ENCODE measurements at regions not wholly inside any gene's neighbourhood (a gene's known extent, or its start where the extent isn't known, plus 50 kb on each side); places are given as distances from the start of the nearest gene placed in this dataset.

DNA sequence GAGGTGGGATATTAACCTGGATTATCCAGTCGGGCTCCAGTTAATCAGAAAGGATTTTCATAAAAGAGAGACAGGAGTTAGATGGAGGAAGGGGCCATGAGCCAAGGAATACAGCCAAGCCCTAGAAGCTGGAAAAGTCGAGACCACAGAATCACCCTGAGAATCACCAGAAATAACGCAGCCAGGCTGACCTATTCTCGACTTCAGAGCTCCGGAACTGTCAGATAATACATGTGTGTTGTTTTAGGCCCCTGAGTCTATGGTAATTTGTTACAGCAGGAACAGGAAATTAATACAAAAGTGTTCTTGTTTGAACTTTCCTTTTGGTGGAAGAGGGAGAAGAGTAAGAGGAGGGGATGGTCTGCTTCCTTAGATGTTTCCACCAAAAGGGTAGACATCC is 208.1 kb downstream of the JCAD start:
- H3K9me3 ChIP-seq (ENCODE audit: control insufficient read depth, insufficient read depth, low read length), result no peaks in the 10 kb centered on the region
- no peak overlapping the region for H3K9ac ChIP-seq (ENCODE audit: low read depth, low read length)
- no peaks in the 10 kb centered on the region for H3K36me3 ChIP-seq (ENCODE audit: control insufficient read depth, insufficient read depth, low read length)
- no peak overlapping the region for H3K4me3 ChIP-seq (ENCODE audit: low read depth, low read length)
- no peaks in the 10 kb centered on the region for H3K27me3 ChIP-seq (ENCODE audit: control insufficient read depth, insufficient read depth, low read length)
- H3K4me1 ChIP-seq (ENCODE audit: control insufficient read depth, insufficient read depth, low read length), result no peaks in the 10 kb centered on the region
- H3K27ac ChIP-seq (ENCODE audit: low read depth, low read length), result no peak overlapping the region

GRCh38 chr10:29850371-29850770 is 209.0 kb downstream of the JCAD start:
- Histone ChIP-seq H3K9ac (ENCODE audit: low read depth, low read length) (no peak overlapping the region), H3K27me3 (ENCODE audit: control insufficient read depth, insufficient read depth, low read length) (no peaks in the 10 kb centered on the region), H3K36me3 (ENCODE audit: control insufficient read depth, insufficient read depth, low read length) (no peaks in the 10 kb centered on the region), H3K4me3 (ENCODE audit: low read depth, low read length) (no peak overlapping the region), H3K27ac (ENCODE audit: low read depth, low read length) (no peak overlapping the region), H3K4me1 (ENCODE audit: control insufficient read depth, insufficient read depth, low read length) (no peaks in the 10 kb centered on the region), H3K9me3 (ENCODE audit: control insufficient read depth, insufficient read depth, low read length) (no peaks in the 10 kb centered on the region)

DNA sequence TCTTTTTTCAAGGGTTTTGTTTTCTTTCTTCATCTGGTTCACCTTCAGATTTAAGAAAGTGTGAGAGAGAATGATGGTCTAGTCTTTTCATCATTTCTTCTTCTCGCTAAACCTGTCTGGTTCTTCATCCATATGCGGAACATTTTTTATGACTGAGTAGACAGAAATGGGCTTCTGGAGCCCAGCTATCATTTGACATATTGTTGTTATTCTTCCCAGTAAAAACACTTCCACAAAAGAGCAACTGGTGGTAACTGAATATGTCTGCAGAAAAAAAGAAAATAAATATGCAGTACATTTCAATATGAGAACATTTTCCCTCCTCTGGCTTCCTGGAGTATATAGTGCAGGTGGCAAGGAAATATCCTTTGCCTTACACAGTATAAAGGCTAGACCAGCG is 209.5 kb downstream of the JCAD start:
- Histone ChIP-seq H3K4me3 (ENCODE audit: low read depth, low read length) (no peak overlapping the region), H3K27ac (ENCODE audit: low read depth, low read length) (no peak overlapping the region)

GRCh38 chr10:29849126-29849833 is 210.1 kb downstream of the JCAD start:
- no peaks in the 10 kb centered on the region for H3K36me3 ChIP-seq (ENCODE audit: control insufficient read depth, insufficient read depth, low read length)
- H3K4me3 ChIP-seq (ENCODE audit: low read depth, low read length), result no peak overlapping the region
- no peaks in the 10 kb centered on the region for H3K9me3 ChIP-seq (ENCODE audit: control insufficient read depth, insufficient read depth, low read length)
- no peak overlapping the region for H3K27ac ChIP-seq (ENCODE audit: low read depth, low read length)
- H3K27me3 ChIP-seq (ENCODE audit: control insufficient read depth, insufficient read depth, low read length), result no peaks in the 10 kb centered on the region
- H3K4me1 ChIP-seq (ENCODE audit: control insufficient read depth, insufficient read depth, low read length), result no peaks in the 10 kb centered on the region
- no peak overlapping the region for H3K9ac ChIP-seq (ENCODE audit: low read depth, low read length)

More for the DNA sequence above, 209.5 kb downstream of the JCAD start:
- no peaks in the 10 kb centered on the region for H3K27me3 ChIP-seq (ENCODE audit: control insufficient read depth, insufficient read depth, low read length)
- no peaks in the 10 kb centered on the region for H3K4me1 ChIP-seq (ENCODE audit: control insufficient read depth, insufficient read depth, low read length)
- H3K9ac ChIP-seq (ENCODE audit: low read depth, low read length), result no peak overlapping the region
- H3K9me3 ChIP-seq (ENCODE audit: control insufficient read depth, insufficient read depth, low read length), result no peaks in the 10 kb centered on the region
- H3K36me3 ChIP-seq (ENCODE audit: control insufficient read depth, insufficient read depth, low read length), result no peaks in the 10 kb centered on the region

- H3K27me3 ChIP-seq (ENCODE audit: control insufficient read depth, insufficient read depth, low read length), result no peaks in the 10 kb centered on the region
- H3K9me3 ChIP-seq (ENCODE audit: control insufficient read depth, insufficient read depth, low read length), result no peaks in the 10 kb centered on the region
- H3K4me1 ChIP-seq (ENCODE audit: control insufficient read depth, insufficient read depth, low read length), result no peaks in the 10 kb centered on the region
- H3K27ac ChIP-seq (ENCODE audit: low read depth, low read length), result no peak overlapping the region
- no peak overlapping the region for H3K9ac ChIP-seq (ENCODE audit: low read depth, low read length)
- no peaks in the 10 kb centered on the region for H3K36me3 ChIP-seq (ENCODE audit: control insufficient read depth, insufficient read depth, low read length)
- no peak overlapping the region for H3K4me3 ChIP-seq (ENCODE audit: low read depth, low read length)
Observed at GRCh38 chr10:29846881-29847280, 212.1 kb upstream of the SVIL start.

DNA sequence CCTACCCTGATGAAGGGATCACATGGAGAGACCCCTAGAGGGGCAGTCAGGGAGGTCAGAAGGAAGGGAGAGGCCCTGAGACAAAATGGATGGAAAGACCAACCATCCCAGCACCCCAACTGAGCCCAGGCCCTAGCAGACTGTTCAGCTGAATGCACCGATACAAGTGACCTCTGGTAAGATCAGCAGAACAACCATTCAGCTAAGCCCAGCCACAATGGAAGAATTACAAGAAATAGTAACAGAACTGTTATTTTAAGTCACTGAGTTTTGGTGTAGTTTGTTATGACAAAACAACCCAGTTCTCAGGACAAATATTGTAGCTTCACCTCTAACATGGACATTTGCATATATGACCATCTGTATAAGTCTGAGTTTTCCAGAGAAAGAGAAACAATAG is 210.4 kb upstream of the SVIL start:
- no peak overlapping the region for H3K4me3 ChIP-seq (ENCODE audit: low read depth, low read length)
- H3K27me3 ChIP-seq (ENCODE audit: control insufficient read depth, insufficient read depth, low read length), result no peaks in the 10 kb centered on the region
- H3K36me3 ChIP-seq (ENCODE audit: control insufficient read depth, insufficient read depth, low read length), result no peaks in the 10 kb centered on the region
- no peak overlapping the region for H3K9ac ChIP-seq (ENCODE audit: low read depth, low read length)
- H3K9me3 ChIP-seq (ENCODE audit: control insufficient read depth, insufficient read depth, low read length), result no peaks in the 10 kb centered on the region
- H3K4me1 ChIP-seq (ENCODE audit: control insufficient read depth, insufficient read depth, low read length), result no peaks in the 10 kb centered on the region
- H3K27ac ChIP-seq (ENCODE audit: low read depth, low read length), result no peak overlapping the region

GRCh38 chr10:29843143-29843542 is 208.4 kb upstream of the SVIL start:
- Histone ChIP-seq H3K9me3 (ENCODE audit: control insufficient read depth, insufficient read depth, low read length) (no peaks in the 10 kb centered on the region), H3K4me3 (ENCODE audit: low read depth, low read length) (no peak overlapping the region), H3K27me3 (ENCODE audit: control insufficient read depth, insufficient read depth, low read length) (no peaks in the 10 kb centered on the region), H3K36me3 (ENCODE audit: control insufficient read depth, insufficient read depth, low read length) (no peaks in the 10 kb centered on the region), H3K4me1 (ENCODE audit: control insufficient read depth, insufficient read depth, low read length) (peaks cover 8% of the 10 kb centered on the region; the same call in 1 of the 2 replicates), H3K9ac (ENCODE audit: low read depth, low read length) (no peak overlapping the region), H3K27ac (ENCODE audit: low read depth, low read length) (no peak overlapping the region)

GRCh38 chr10:29841724-29842649 is 207.2 kb upstream of the SVIL start:
- no peaks in the 10 kb centered on the region for H3K27me3 ChIP-seq (ENCODE audit: control insufficient read depth, insufficient read depth, low read length)
- no peaks in the 10 kb centered on the region for H3K9me3 ChIP-seq (ENCODE audit: control insufficient read depth, insufficient read depth, low read length)
- H3K9ac ChIP-seq (ENCODE audit: low read depth, low read length), result no peak overlapping the region
- no peaks in the 10 kb centered on the region for H3K36me3 ChIP-seq (ENCODE audit: control insufficient read depth, insufficient read depth, low read length)
- H3K4me1 ChIP-seq (ENCODE audit: control insufficient read depth, insufficient read depth, low read length), result peaks cover 8% of the 10 kb centered on the region; the same call in 1 of the 2 replicates
- H3K27ac ChIP-seq (ENCODE audit: low read depth, low read length), result no peak overlapping the region
- H3K4me3 ChIP-seq (ENCODE audit: low read depth, low read length), result no peak overlapping the region

DNA sequence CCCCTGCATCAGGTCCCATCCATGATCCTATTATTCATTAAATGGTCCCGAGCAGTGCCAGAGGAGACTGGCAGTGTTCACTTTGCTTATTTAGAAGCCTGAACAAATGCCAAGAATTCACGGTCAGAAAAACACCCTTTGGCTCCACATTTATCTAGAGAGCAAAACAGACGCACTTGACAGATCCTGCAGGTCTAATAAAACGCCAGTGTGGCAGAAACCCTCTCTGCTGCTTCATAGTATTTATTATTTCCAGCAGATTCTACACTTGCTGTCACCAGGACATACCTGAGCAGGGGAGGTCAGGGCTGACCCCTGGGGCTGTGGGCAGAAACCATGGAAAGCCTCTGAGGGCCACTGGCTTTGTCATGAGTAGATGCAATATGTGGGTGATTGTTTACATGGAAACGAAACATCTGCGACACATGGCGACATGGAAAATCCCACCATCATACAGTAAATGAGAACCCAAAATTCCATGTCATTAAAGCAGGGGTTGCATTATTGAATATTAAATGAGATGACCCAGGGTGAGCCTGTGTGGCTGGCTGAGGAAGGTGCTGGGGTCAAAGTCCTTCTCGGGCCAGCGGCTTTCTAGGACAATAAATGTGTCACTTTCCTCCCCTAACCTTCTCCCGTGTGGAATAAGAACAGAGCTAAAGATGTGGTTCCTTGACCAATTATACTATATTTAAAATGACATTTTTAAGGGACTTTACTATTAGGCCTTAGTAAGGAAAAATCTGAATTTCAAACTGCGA is 205.9 kb upstream of the SVIL start:
- Histone ChIP-seq H3K36me3 (ENCODE audit: control insufficient read depth, insufficient read depth, low read length) (no peaks in the 10 kb centered on the region), H3K27ac (ENCODE audit: low read depth, low read length) (no peak overlapping the region), H3K4me3 (ENCODE audit: low read depth, low read length) (no peak overlapping the region), H3K9ac (ENCODE audit: low read depth, low read length) (no peak overlapping the region), H3K27me3 (ENCODE audit: control insufficient read depth, insufficient read depth, low read length) (no peaks in the 10 kb centered on the region), H3K4me1 (ENCODE audit: control insufficient read depth, insufficient read depth, low read length) (peaks cover 8% of the 10 kb centered on the region; the same call in 1 of the 2 replicates), H3K9me3 (ENCODE audit: control insufficient read depth, insufficient read depth, low read length) (no peaks in the 10 kb centered on the region)

DNA sequence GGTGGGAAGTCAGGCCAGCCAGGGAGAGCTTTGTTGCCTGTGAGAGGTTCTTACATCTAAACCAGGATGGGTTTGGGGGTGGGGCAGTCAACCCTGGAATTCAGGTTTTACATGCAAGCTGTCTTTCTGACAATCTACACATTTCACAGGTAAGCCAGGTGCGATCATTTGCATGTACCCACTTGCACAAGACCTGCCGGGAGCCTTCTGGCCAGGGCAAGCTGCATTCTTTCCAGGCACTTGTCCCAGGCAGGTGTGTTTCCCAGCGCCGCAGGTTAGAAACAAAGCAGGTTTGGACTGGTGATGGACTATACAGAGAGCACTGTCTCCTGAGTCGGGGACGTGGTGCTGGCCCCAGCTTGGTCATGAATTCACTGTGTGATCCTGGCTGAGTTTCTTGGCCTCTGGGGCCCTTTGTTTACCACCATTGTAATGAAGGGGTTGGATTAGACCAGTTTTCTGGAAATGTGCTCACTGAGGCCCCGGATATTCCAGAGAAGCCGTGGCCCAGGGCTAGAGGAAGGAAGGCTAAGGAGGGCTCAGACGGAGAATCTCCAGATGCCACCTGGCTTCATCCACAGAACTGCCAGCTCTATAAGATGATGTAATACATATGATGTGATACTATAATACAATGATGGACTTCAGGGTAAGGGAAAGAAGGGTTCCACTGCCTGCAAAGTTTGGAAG is 205.2 kb upstream of the SVIL start:
- Histone ChIP-seq H3K4me3 (ENCODE audit: low read depth, low read length) (no peak overlapping the region), H3K27ac (ENCODE audit: low read depth, low read length) (no peak overlapping the region), H3K9ac (ENCODE audit: low read depth, low read length) (no peak overlapping the region), H3K27me3 (ENCODE audit: control insufficient read depth, insufficient read depth, low read length) (no peaks in the 10 kb centered on the region), H3K36me3 (ENCODE audit: control insufficient read depth, insufficient read depth, low read length) (no peaks in the 10 kb centered on the region), H3K9me3 (ENCODE audit: control insufficient read depth, insufficient read depth, low read length) (no peaks in the 10 kb centered on the region), H3K4me1 (ENCODE audit: control insufficient read depth, insufficient read depth, low read length) (peaks cover 8% of the 10 kb centered on the region; the same call in 1 of the 2 replicates)
